HAP-1 (cell line): ENCODE measurements at regions not wholly inside any gene's neighbourhood (a gene's known extent, or its start where the extent isn't known, plus 50 kb on each side); places are given as distances from the start of the nearest gene placed in this dataset.

ENCODE experiments used
- DNase-seq, 2 experiments: peaks; one replicate each; pipeline ENCODE4 v3.0.0-alpha.2; 2016 to 2020; ENCODE audit warnings: low spot score in 2 of 2
- H3K27me3 ChIP-seq: fragments of 250-450 bp; sonication (Bioruptor Pico); 2 replicates; pipeline ENCODE4 v1.5.1; 2020; ENCODE audit warnings: low read depth, mild to moderate bottlenecking, moderate library complexity
- H3K36me3 ChIP-seq: fragments of 250-450 bp; sonication (Bioruptor Pico); replicated peaks from 2 replicates; pipeline ENCODE4 v1.5.1; 2020; ENCODE audit warnings: mild to moderate bottlenecking
- H3K4me1 ChIP-seq: fragments of 250-450 bp; sonication (Bioruptor Pico); 2 replicates; pipeline ENCODE4 v1.5.1; 2020; ENCODE audit warnings: mild to moderate bottlenecking
- H3K4me3 ChIP-seq: fragments of 250-450 bp; sonication (Bioruptor Pico); 2 replicates; pipeline ENCODE4 v1.5.1; 2020; ENCODE audit warnings: mild to moderate bottlenecking, moderate library complexity
- H3K9me3 ChIP-seq: fragments of 250-450 bp; sonication (Bioruptor Pico); 2 replicates; pipeline ENCODE4 v1.5.1; 2020; ENCODE audit warnings: mild to moderate bottlenecking, moderate library complexity
- in situ Hi-C: fragments of 300-500 bp; cut with MboI; formaldehyde crosslinking; loops from 3 replicates; pipeline ENCODE4 v1.14.3; 2020; ENCODE audit warnings: low sequenced_read_pairs, inconsistent platforms, mixed read lengths

GRCh38 chr6:134495203-134495889 is 177.4 kb upstream of the SGK1 start:
- no peaks in the 10 kb centered on the region for H3K36me3 ChIP-seq
- in situ Hi-C loops, result no loop called here
- DNase-seq, result no peak

GRCh38 chr6:134493789-134494188 is 175.9 kb upstream of the SGK1 start:
- H3K4me1 ChIP-seq, result no peaks in the 10 kb centered on the region
- no peaks in the 10 kb centered on the region for H3K9me3 ChIP-seq
- no peaks in the 10 kb centered on the region for H3K36me3 ChIP-seq
- in situ Hi-C loops, result no loop called here
- no peak overlapping the region for H3K4me3 ChIP-seq
- no peaks in the 10 kb centered on the region for H3K27me3 ChIP-seq
- DNase-seq, result no peak

More at GRCh38 chr6:134495203-134495889, 177.4 kb upstream of the SGK1 start:
- no peaks in the 10 kb centered on the region for H3K9me3 ChIP-seq
- 0 out of 2 replicates have a peak, but pooled peaks cover 2% of the 10 kb centered on the region for H3K27me3 ChIP-seq
- H3K4me1 ChIP-seq, result no peaks in the 10 kb centered on the region
- H3K4me3 ChIP-seq, result no peak overlapping the region

- no peak for DNase-seq
- in situ Hi-C loops, result no loop called here
Measured at GRCh38 chr6:134491477-134491876, 173.6 kb upstream of the SGK1 start.

GRCh38 chr6:134482593-134483270 is 164.8 kb upstream of the SGK1 start:
- Histone ChIP-seq H3K36me3 (no peaks in the 10 kb centered on the region), H3K4me3 (no peak overlapping the region), H3K4me1 (no peaks in the 10 kb centered on the region), H3K9me3 (no peaks in the 10 kb centered on the region), H3K27me3 (no peaks in the 10 kb centered on the region)
- DNase-seq, result no peak
- in situ Hi-C loops, result no loop called here

More at GRCh38 chr6:134491477-134491876, 173.6 kb upstream of the SGK1 start:
- H3K4me3 ChIP-seq, result no peak overlapping the region
- no peaks in the 10 kb centered on the region for H3K36me3 ChIP-seq
- no peaks in the 10 kb centered on the region for H3K9me3 ChIP-seq
- no peaks in the 10 kb centered on the region for H3K27me3 ChIP-seq
- H3K4me1 ChIP-seq, result no peaks in the 10 kb centered on the region

- no peak for DNase-seq
- H3K27me3 ChIP-seq, result no peaks in the 10 kb centered on the region
- no peak overlapping the region for H3K4me3 ChIP-seq
- no peaks in the 10 kb centered on the region for H3K36me3 ChIP-seq
- in situ Hi-C loops, result no loop called here
- H3K4me1 ChIP-seq, result no peaks in the 10 kb centered on the region
- no peaks in the 10 kb centered on the region for H3K9me3 ChIP-seq
Measured at GRCh38 chr6:134481966-134482365, 164.1 kb upstream of the SGK1 start.

- H3K36me3 ChIP-seq, result no peaks in the 10 kb centered on the region
- no peaks in the 10 kb centered on the region for H3K9me3 ChIP-seq
- in situ Hi-C loops, result no loop called here
- DNase-seq, result no peak
- H3K27me3 ChIP-seq, result no peaks in the 10 kb centered on the region
- H3K4me1 ChIP-seq, result no peaks in the 10 kb centered on the region
- H3K4me3 ChIP-seq, result no peak overlapping the region
Measured at GRCh38 chr6:134480593-134480992, 162.7 kb upstream of the SGK1 start.

GRCh38 chr6:134478764-134479399 is 161.0 kb upstream of the SGK1 start:
- in situ Hi-C loops, result no loop called here

GRCh38 chr6:134477991-134478635 is 160.2 kb upstream of the SGK1 start:
- Histone ChIP-seq H3K4me1 (no peaks in the 10 kb centered on the region), H3K36me3 (no peaks in the 10 kb centered on the region), H3K9me3 (no peaks in the 10 kb centered on the region), H3K4me3 (no peak overlapping the region), H3K27me3 (no peaks in the 10 kb centered on the region)
- in situ Hi-C loops, result no loop called here
- no peak for DNase-seq

More at GRCh38 chr6:134478764-134479399, 161.0 kb upstream of the SGK1 start:
- H3K4me3 ChIP-seq, result no peak overlapping the region
- H3K27me3 ChIP-seq, result no peaks in the 10 kb centered on the region
- no peak for DNase-seq
- no peaks in the 10 kb centered on the region for H3K36me3 ChIP-seq
- no peaks in the 10 kb centered on the region for H3K9me3 ChIP-seq
- H3K4me1 ChIP-seq, result no peaks in the 10 kb centered on the region

- no peaks in the 10 kb centered on the region for H3K27me3 ChIP-seq
- no peak for DNase-seq
- H3K36me3 ChIP-seq, result no peaks in the 10 kb centered on the region
- no peaks in the 10 kb centered on the region for H3K4me1 ChIP-seq
- H3K9me3 ChIP-seq, result no peaks in the 10 kb centered on the region
- no peak overlapping the region for H3K4me3 ChIP-seq
- in situ Hi-C loops, result no loop called here
Measured at GRCh38 chr6:134474955-134475354, 157.0 kb upstream of the SGK1 start.

- H3K9me3 ChIP-seq, result no peaks in the 10 kb centered on the region
- no peaks in the 10 kb centered on the region for H3K27me3 ChIP-seq
- in situ Hi-C loops, result no loop called here
- no peaks in the 10 kb centered on the region for H3K36me3 ChIP-seq
- no peaks in the 10 kb centered on the region for H3K4me1 ChIP-seq
- H3K4me3 ChIP-seq, result no peak overlapping the region
- DNase-seq, result no peak
Measured at GRCh38 chr6:134472661-134473060, 154.7 kb upstream of the SGK1 start.

GRCh38 chr6:134472046-134472445 is 154.1 kb upstream of the SGK1 start:
- Histone ChIP-seq H3K27me3 (no peaks in the 10 kb centered on the region), H3K36me3 (no peaks in the 10 kb centered on the region), H3K4me3 (no peak overlapping the region), H3K9me3 (no peaks in the 10 kb centered on the region), H3K4me1 (no peaks in the 10 kb centered on the region)
- in situ Hi-C loops, result no loop called here
- no peak for DNase-seq

- H3K27me3 ChIP-seq, result no peaks in the 10 kb centered on the region
- H3K9me3 ChIP-seq, result no peaks in the 10 kb centered on the region
- DNase-seq, result no peak
- H3K4me3 ChIP-seq, result no peak overlapping the region
- H3K4me1 ChIP-seq, result no peaks in the 10 kb centered on the region
- H3K36me3 ChIP-seq, result no peaks in the 10 kb centered on the region
- in situ Hi-C loops, result no loop called here
Measured at GRCh38 chr6:134470457-134470975, 152.6 kb upstream of the SGK1 start.

GRCh38 chr6:134469702-134470456 is 152.0 kb upstream of the SGK1 start:
- Histone ChIP-seq H3K27me3 (no peaks in the 10 kb centered on the region), H3K9me3 (no peaks in the 10 kb centered on the region), H3K4me1 (no peaks in the 10 kb centered on the region), H3K36me3 (no peaks in the 10 kb centered on the region), H3K4me3 (no peak overlapping the region)
- DNase-seq, result no peak
- in situ Hi-C loops, result no loop called here
